BJ (cell line): ENCODE measurements at regions not wholly inside any gene's neighbourhood (a gene's known extent, or its start where the extent isn't known, plus 50 kb on each side); places are given as distances from the start of the nearest gene placed in this dataset.
"Not testable (repeated sequence)": the region's sequence is repeated elsewhere in the genome, so short reads cannot be mapped to it uniquely, and the experiment has no call there.

Experiments used
- CTCF ChIA-PET: fragments of 350-600 bp; formaldehyde crosslinking; extraction: SDS; loops from one replicate; lab custom pipeline; 2021; ENCODE audit warnings: antibody characterized with exemption, inconsistent platforms; lab: Yijun Ruan, JAX
- POLR2A ChIA-PET: fragments of 300-600 bp; sonication (Branson Sonifier 250); formaldehyde crosslinking; extraction: SDS; loops from one replicate; lab custom pipeline; 2021; ENCODE audit warnings: antibody characterized with exemption; lab: Charles Lee
- DNase-seq: peaks from one replicate; pipeline ENCODE4 v3.0.0-alpha.2; 2011; ENCODE audit warnings: low read depth
- H3K27me3 ChIP-seq: 2 replicates; pipeline ENCODE4 v1.6.0; 2011; ENCODE audit warnings: low read length; ENCODE audit not compliant: control insufficient read depth, insufficient read depth
- H3K36me3 ChIP-seq: 2 replicates; pipeline ENCODE4 v1.5.1; 2011; ENCODE audit warnings: low read length; ENCODE audit not compliant: control insufficient read depth, insufficient read depth
- H3K4me3 ChIP-seq: 2 replicates; pipeline ENCODE4 v1.5.1; 2011; ENCODE audit warnings: low read depth, mild to moderate bottlenecking, control low read depth, low read length
- CTCF ChIP-seq: IDR thresholded peaks from 2 replicates; pipeline ENCODE4 v1.5.1; 2011; ENCODE audit warnings: low read depth, mild to moderate bottlenecking, control low read depth, inconsistent platforms, low read length, moderate library complexity; ENCODE audit not compliant: insufficient read depth

GRCh38 chr4:33725861-33726260 is 2518.5 kb downstream of the ARAP2 start:
- ChIA-PET CTCF (no interaction called here), POLR2A (no interaction called here)
- DNase-seq, result no peak
- Histone ChIP-seq H3K27me3 (no peaks in the 10 kb centered on the region), H3K36me3 (no peaks in the 10 kb centered on the region), H3K4me3 (no peak overlapping the region)
- TF ChIP-seq CTCF, result no peak

- Histone ChIP-seq H3K36me3 (no peaks in the 10 kb centered on the region), H3K27me3 (no peaks in the 10 kb centered on the region), H3K4me3 (no peak overlapping the region)
- no peak for DNase-seq
- ChIA-PET CTCF (no interaction called here), POLR2A (no interaction called here)
- TF ChIP-seq CTCF, result no peak
Measured at GRCh38 chr4:33737726-33738125, 2506.6 kb downstream of the ARAP2 start.

GRCh38 chr4:33739884-33740632 is 2504.3 kb downstream of the ARAP2 start:
- no peak for DNase-seq
- Histone ChIP-seq H3K27me3 (no peaks in the 10 kb centered on the region), H3K4me3 (no peak overlapping the region), H3K36me3 (no peaks in the 10 kb centered on the region)
- ChIA-PET CTCF (no interaction called here), POLR2A (no interaction called here)
- no peak for TF ChIP-seq CTCF

GRCh38 chr4:33740871-33741270 is 2503.4 kb downstream of the ARAP2 start:
- POLR2A ChIA-PET, CTCF ChIA-PET: not testable (repeated sequence)

GRCh38 chr4:33746979-33747378 is 2497.3 kb downstream of the ARAP2 start:
- ChIA-PET POLR2A (no interaction called here), CTCF (interaction anchor here (0.6 to 0.8 kb wide), 2 partner anchors 17 to 105 kb away, joined by 3 to 4 read pairs; no protein-coding TSS in a partner anchor)
- Histone ChIP-seq H3K4me3 (no peak overlapping the region), H3K27me3 (no peaks in the 10 kb centered on the region), H3K36me3 (no peaks in the 10 kb centered on the region)
- TF ChIP-seq CTCF, result no peak
- no peak for DNase-seq

More at GRCh38 chr4:33740871-33741270, 2503.4 kb downstream of the ARAP2 start:
- not testable (repeated sequence) for DNase-seq, H3K36me3 ChIP-seq, H3K27me3 ChIP-seq, H3K4me3 ChIP-seq
